B cell (primary cell): ENCODE measurements at regions not wholly inside any gene's neighbourhood (a gene's known extent, or its start where the extent isn't known, plus 50 kb on each side); places are given as distances from the start of the nearest gene placed in this dataset.

Source experiments
- ATAC-seq: fragments of 200-7000 bp; cut with Tn5 transposase; one replicate; pipeline ENCODE4 v1.10.0; 2021; ENCODE audit warnings: low read depth, mild to moderate bottlenecking, moderate number of reproducible peaks, moderate library complexity
- CTCF ChIA-PET: fragments of 350-600 bp; sonication (Branson Sonifier 250); formaldehyde crosslinking; loops from one replicate; lab custom pipeline; 2021; ENCODE audit warnings: antibody characterized with exemption, inconsistent platforms; lab: Charles Lee
- POLR2A ChIA-PET: fragments of 350-600 bp; sonication (Branson Sonifier 250); formaldehyde crosslinking; loops from one replicate; lab custom pipeline; 2021; ENCODE audit warnings: antibody characterized with exemption; lab: Charles Lee
- DNase-seq: peaks from one replicate; pipeline ENCODE4 v3.0.0; 2013
- H2AFZ ChIP-seq: 2 replicates; pipeline ENCODE4 v1.6.1; 2012; ENCODE audit warnings: mild to moderate bottlenecking, low read depth, low read length; ENCODE audit not compliant: insufficient read depth, poor library complexity, severe bottlenecking
- H3K27ac ChIP-seq, 2 donors: 1 replicate in 1 of 2; 2 replicates in 1 of 2; pipeline ENCODE4 v1.5.1; 2012 to 2013; ENCODE audit warnings: low read length in 2 of 2, mild to moderate bottlenecking in 2 of 2, moderate library complexity in 1 of 2
- H3K27me3 ChIP-seq, 4 experiments: fragments of 200-600 bp in 1 of 4; sonication (generic) in 1 of 4; replicated peaks in 1 of 4; 1 replicate in 2 of 4; 2 replicates in 2 of 4; pipeline versions ENCODE4 v1.6.1 to v1.7.0; 2013 to 2016; ENCODE audit warnings: low read length in 3 of 4, mild to moderate bottlenecking in 2 of 4, mixed read lengths in 1 of 4, moderate library complexity in 1 of 4; ENCODE audit not compliant: insufficient read depth in 4 of 4, control insufficient read depth in 3 of 4; ENCODE audit errors: control extremely low read depth in 1 of 4
- H3K36me3 ChIP-seq, 2 experiments: replicated peaks in 1 of 2; 1 replicate in 1 of 2; 2 replicates in 1 of 2; pipeline versions ENCODE4 v1.6.1 to v1.7.1; 2013; ENCODE audit warnings: low read length in 1 of 2; ENCODE audit not compliant: insufficient read depth in 2 of 2, control insufficient read depth in 1 of 2; ENCODE audit errors: control extremely low read depth in 1 of 2, extremely low read depth in 1 of 2
- H3K4me1 ChIP-seq, 2 donors: fragments of 200-600 bp in 1 of 2; sonication (generic) in 1 of 2; 1 replicate in 1 of 2; 2 replicates in 1 of 2; pipeline versions ENCODE4 v1.5.1 to v1.6.1; 2013 to 2017; ENCODE audit warnings: low read length in 2 of 2; ENCODE audit not compliant: control insufficient read depth in 2 of 2, insufficient read depth in 2 of 2
- H3K4me2 ChIP-seq: replicated peaks from 2 replicates; pipeline ENCODE3; 2012; ENCODE audit warnings: mild to moderate bottlenecking, low read depth, low read length; ENCODE audit not compliant: poor library complexity, severe bottlenecking
- H3K4me3 ChIP-seq, 5 experiments: fragments of 200-600 bp in 1 of 5; sonication (generic) in 1 of 5; 1 replicate in 3 of 5; 2 replicates in 2 of 5; pipeline versions ENCODE4 v1.5.1 to v1.7.0; 2011 to 2016; ENCODE audit warnings: low read length in 4 of 5, mild to moderate bottlenecking in 4 of 5, low read depth in 2 of 5, control low read depth in 1 of 5, moderate library complexity in 1 of 5; ENCODE audit not compliant: insufficient read depth in 1 of 5; ENCODE audit errors: control extremely low read depth in 1 of 5, extremely low read depth in 1 of 5
- H3K79me2 ChIP-seq: fragments of 200-600 bp; sonication (generic); one replicate; pipeline ENCODE4 v1.6.0; 2016; ENCODE audit warnings: low read length; ENCODE audit not compliant: control insufficient read depth, insufficient read depth
- H3K9ac ChIP-seq: fragments of 200-600 bp; sonication (generic); 2 replicates; pipeline ENCODE4 v1.6.1; 2017; ENCODE audit warnings: mild to moderate bottlenecking, low read length, moderate library complexity
- H3K9me3 ChIP-seq, 3 donors: one replicate each; pipeline versions ENCODE4 v1.6.1 to v1.7.1; 2013; ENCODE audit warnings: low read length in 2 of 3; ENCODE audit not compliant: control insufficient read depth in 2 of 3, insufficient read depth in 1 of 3; ENCODE audit errors: control extremely low read depth in 1 of 3
- H4K20me1 ChIP-seq: 2 replicates; pipeline ENCODE4 v1.6.0; 2012; ENCODE audit warnings: mild to moderate bottlenecking, low read length; ENCODE audit not compliant: insufficient read depth, control insufficient read depth, poor library complexity, severe bottlenecking
- H3K27ac Mint-ChIP-seq: one replicate; pipeline ENCODE4 v1.8.0; 2021; ENCODE audit warnings: mixed read lengths
- H3K27me3 Mint-ChIP-seq: one replicate; pipeline ENCODE4 v1.8.0; 2021; ENCODE audit warnings: mixed read lengths
- H3K4me1 Mint-ChIP-seq: one replicate; pipeline ENCODE4 v1.8.0; 2021; ENCODE audit warnings: mixed read lengths
- H3K4me3 Mint-ChIP-seq: one replicate; pipeline ENCODE4 v1.8.0; 2021; ENCODE audit warnings: mixed read lengths
- H3K9me3 Mint-ChIP-seq: one replicate; pipeline ENCODE4 v1.8.0; 2022; ENCODE audit warnings: mixed read lengths; ENCODE audit not compliant: insufficient read depth
- EZH2 ChIP-seq: IDR thresholded peaks from 2 replicates; pipeline ENCODE4 v1.6.1; 2012; ENCODE audit warnings: borderline replicate concordance, low read depth, mild to moderate bottlenecking, moderate library complexity, low read length; ENCODE audit not compliant: insufficient read depth, poor library complexity, severe bottlenecking
- WGBS: methylation state at CpG from one replicate; pipeline ENCODE4 v1.1.5; 2013; ENCODE audit warnings: missing lambda C conversion rate; ENCODE audit not compliant: insufficient coverage; 5-methylcytosine and 5-hydroxymethylcytosine counted together
- intact Hi-C: fragments of 100-400 bp; cut with micrococcal nuclease; formaldehyde crosslinking; loops from one replicate; pipeline ENCODE4 v1.10.0; 2022
- TF ChIP-seq, protein P1 (sequence below): fragments of 200-600 bp; IDR thresholded peaks from one replicate; pipeline ENCODE4 v1.8.0; 2022; ENCODE audit warnings: antibody characterized with exemption, mild to moderate bottlenecking

DNA sequence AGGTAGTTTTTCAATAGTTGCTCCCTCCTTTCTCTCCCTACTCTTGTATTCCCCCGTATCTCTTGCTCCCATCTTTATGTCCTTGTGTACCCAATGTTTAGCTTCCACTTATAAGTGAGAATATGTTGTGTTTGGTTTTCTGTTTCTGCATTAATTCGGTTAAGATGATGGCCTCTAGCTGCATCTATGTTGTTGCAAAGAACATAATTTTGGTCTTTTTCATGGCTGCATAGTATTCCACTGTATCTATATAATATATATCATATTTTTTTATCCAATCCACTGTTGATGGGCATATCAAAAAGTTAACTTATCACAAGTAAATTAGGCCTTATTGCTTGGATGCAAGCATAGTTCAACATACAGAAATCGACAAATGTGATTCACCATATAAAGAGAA, 594.0 kb downstream of the TYW1 start:
- Mint-ChIP-seq H3K4me3 (no peak overlapping the region), H3K27me3 (no peaks in the 10 kb centered on the region), H3K4me1 (no peaks in the 10 kb centered on the region), H3K27ac (no peak overlapping the region), H3K9me3 (peaks cover 7% of the 10 kb centered on the region)
- no peaks in the 10 kb centered on the region for H4K20me1 ChIP-seq
- H3K9me3 ChIP-seq = peaks cover 0 to 23% (median 5%) of the 10 kb centered on the region in 3 donors
- ATAC-seq (no peak), DNase-seq (no peak)
- ChIA-PET POLR2A (no interaction called here), CTCF (no interaction called here)
- no peak overlapping the region for H3K4me2 ChIP-seq
- H3K4me1 ChIP-seq = no peaks in the 10 kb centered on the region
- H3K36me3 ChIP-seq = no peaks in the 10 kb centered on the region
- no peak overlapping the region for H3K4me3 ChIP-seq
- no peak overlapping the region for H3K9ac ChIP-seq
- H2AFZ ChIP-seq = no peak overlapping the region
- no peak overlapping the region for H3K27ac ChIP-seq
- no CpG with 5 or more reads among the region's 3 CpGs for WGBS
- H3K79me2 ChIP-seq = no peaks in the 10 kb centered on the region
- intact Hi-C loops = no loop called here
- TF ChIP-seq, protein P1, sequence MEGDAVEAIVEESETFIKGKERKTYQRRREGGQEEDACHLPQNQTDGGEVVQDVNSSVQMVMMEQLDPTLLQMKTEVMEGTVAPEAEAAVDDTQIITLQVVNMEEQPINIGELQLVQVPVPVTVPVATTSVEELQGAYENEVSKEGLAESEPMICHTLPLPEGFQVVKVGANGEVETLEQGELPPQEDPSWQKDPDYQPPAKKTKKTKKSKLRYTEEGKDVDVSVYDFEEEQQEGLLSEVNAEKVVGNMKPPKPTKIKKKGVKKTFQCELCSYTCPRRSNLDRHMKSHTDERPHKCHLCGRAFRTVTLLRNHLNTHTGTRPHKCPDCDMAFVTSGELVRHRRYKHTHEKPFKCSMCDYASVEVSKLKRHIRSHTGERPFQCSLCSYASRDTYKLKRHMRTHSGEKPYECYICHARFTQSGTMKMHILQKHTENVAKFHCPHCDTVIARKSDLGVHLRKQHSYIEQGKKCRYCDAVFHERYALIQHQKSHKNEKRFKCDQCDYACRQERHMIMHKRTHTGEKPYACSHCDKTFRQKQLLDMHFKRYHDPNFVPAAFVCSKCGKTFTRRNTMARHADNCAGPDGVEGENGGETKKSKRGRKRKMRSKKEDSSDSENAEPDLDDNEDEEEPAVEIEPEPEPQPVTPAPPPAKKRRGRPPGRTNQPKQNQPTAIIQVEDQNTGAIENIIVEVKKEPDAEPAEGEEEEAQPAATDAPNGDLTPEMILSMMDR = no peak
- TF ChIP-seq EZH2 = no peak
- H3K27me3 ChIP-seq = no peaks in the 10 kb centered on the region

- Histone ChIP-seq H3K27ac (no peak overlapping the region), H3K36me3 (no peaks in the 10 kb centered on the region), H3K27me3 (no peaks in the 10 kb centered on the region), H3K9ac (no peak overlapping the region), H3K4me3 (no peak overlapping the region), H3K4me1 (no peaks in the 10 kb centered on the region), H3K4me2 (no peak overlapping the region), H3K9me3 (peaks cover 0 to 8% (median 0%) of the 10 kb centered on the region in 3 donors), H3K79me2 (no peaks in the 10 kb centered on the region), H2AFZ (no peak overlapping the region), H4K20me1 (no peaks in the 10 kb centered on the region)
- no peak overlapping the region for H3K4me3 Mint-ChIP-seq
- no peak for ATAC-seq
- CTCF ChIA-PET = no interaction called here
- POLR2A ChIA-PET = no interaction called here
- peaks cover 3% of the 10 kb centered on the region for H3K9me3 Mint-ChIP-seq
- no peak for DNase-seq
- no peaks in the 10 kb centered on the region for H3K4me1 Mint-ChIP-seq
- WGBS = 33% methylated on average over 3 of the region's 6 CpGs
- no peaks in the 10 kb centered on the region for H3K27me3 Mint-ChIP-seq
- TF ChIP-seq EZH2 = no peak
- TF ChIP-seq, protein P1 = no peak
- intact Hi-C loops = no loop called here
- H3K27ac Mint-ChIP-seq = no peak overlapping the region
Observed at GRCh38 chr7:67593794-67594193, 597.2 kb downstream of the TYW1 start.
